Fibroblast of lung (primary cell): ENCODE measurements at regions not wholly inside any gene's neighbourhood (a gene's known extent, or its start where the extent isn't known, plus 50 kb on each side); places are given as distances from the start of the nearest gene placed in this dataset.

Experiments used
- DNase-seq, 2 donors: peaks; one replicate each; pipeline versions ENCODE4 v3.0.0 to v3.0.0-alpha.2; 2010; ENCODE audit warnings: low read depth in 2 of 2
- H2AFZ ChIP-seq: 2 replicates; pipeline ENCODE4 v1.5.1; 2012; ENCODE audit warnings: low read length, control low read depth, inconsistent platforms
- H3K27ac ChIP-seq: 2 replicates; pipeline ENCODE4 v1.5.1; 2011; ENCODE audit warnings: low read length, control low read depth; ENCODE audit not compliant: insufficient read depth
- H3K27me3 ChIP-seq: 2 replicates; pipeline ENCODE4 v1.5.1; 2011; ENCODE audit warnings: mild to moderate bottlenecking, low read length; ENCODE audit not compliant: control insufficient read depth, insufficient read depth
- H3K36me3 ChIP-seq: 2 replicates; pipeline ENCODE4 v1.5.1; 2011; ENCODE audit warnings: low read length; ENCODE audit not compliant: control insufficient read depth, insufficient read depth
- H3K4me1 ChIP-seq: 2 replicates; pipeline ENCODE4 v1.5.1; 2011; ENCODE audit warnings: low read length; ENCODE audit not compliant: control insufficient read depth, insufficient read depth; ENCODE audit errors: extremely low read depth
- H3K4me2 ChIP-seq: 2 replicates; pipeline ENCODE4 v1.5.1; 2011; ENCODE audit warnings: low read length, control low read depth; ENCODE audit not compliant: insufficient read depth; ENCODE audit errors: extremely low read depth
- H3K4me3 ChIP-seq, 4 experiments: fragments of 200-600 bp in 1 of 4; sonication (generic) in 1 of 4; replicated peaks in 1 of 4; 2 replicates each; pipeline ENCODE4 v1.5.1; 2011 to 2016; ENCODE audit warnings: low read length in 4 of 4, low read depth in 3 of 4, mild to moderate bottlenecking in 3 of 4, control low read depth in 2 of 4, inconsistent platforms in 1 of 4, mixed read lengths in 1 of 4; ENCODE audit not compliant: insufficient read depth in 1 of 4; ENCODE audit errors: control extremely low read depth in 1 of 4
- H3K79me2 ChIP-seq: 2 replicates; pipeline ENCODE4 v1.5.1; 2012; ENCODE audit warnings: mild to moderate bottlenecking, low read length, inconsistent platforms; ENCODE audit not compliant: control insufficient read depth, insufficient read depth
- H3K9ac ChIP-seq: 2 replicates; pipeline ENCODE4 v1.5.1; 2011; ENCODE audit warnings: mild to moderate bottlenecking, low read length, control low read depth; ENCODE audit not compliant: insufficient read depth
- H3K9me3 ChIP-seq: 2 replicates; pipeline ENCODE4 v1.5.1; 2012; ENCODE audit warnings: low read depth, low read length; ENCODE audit not compliant: control insufficient read depth, insufficient read depth
- H4K20me1 ChIP-seq: 2 replicates; pipeline ENCODE4 v1.5.1; 2011; ENCODE audit warnings: low read length; ENCODE audit not compliant: control insufficient read depth, insufficient read depth; ENCODE audit errors: extremely low read depth
- CTCF ChIP-seq, 2 donors: IDR thresholded peaks in 1 of 2; conservative IDR thresholded peaks in 1 of 2; 1 replicate in 1 of 2; 2 replicates in 1 of 2; pipeline ENCODE4 v1.5.1; 2011 to 2012; ENCODE audit warnings: low read length in 2 of 2, control low read depth in 1 of 2, inconsistent platforms in 1 of 2, low read depth in 1 of 2, mild to moderate bottlenecking in 1 of 2
- EZH2 ChIP-seq: IDR thresholded peaks from 2 replicates; pipeline ENCODE4 v1.5.1; 2012; ENCODE audit warnings: low read length, control low read depth, mild to moderate bottlenecking; ENCODE audit errors: missing control alignments

GRCh38 chr20:39861381-39861780, 827.7 kb downstream of the MAFB start:
- TF ChIP-seq CTCF (conservative IDR thresholded peaks at IDR 0.05 in 1 of 2, IDR thresholded peaks at IDR 0.05 in 1 of 2; ENCODE audit: low read depth in 1 of 2, low read length in 2 of 2) (no peak), EZH2 (no peak)
- Histone ChIP-seq H3K79me2 (no peaks in the 10 kb centered on the region), H3K27ac (no peak overlapping the region), H3K4me3 (no peak overlapping the region), H3K4me1 (no peaks in the 10 kb centered on the region), H3K9ac (no peak overlapping the region), H3K9me3 (no peaks in the 10 kb centered on the region), H2AFZ (no peak overlapping the region), H3K36me3 (no peaks in the 10 kb centered on the region), H3K27me3 (no peaks in the 10 kb centered on the region), H4K20me1 (no peaks in the 10 kb centered on the region), H3K4me2 (no peak overlapping the region)
- DNase-seq: no peak

GRCh38 chr20:39857835-39858234, 831.2 kb downstream of the MAFB start:
- peaks cover 9% of the 10 kb centered on the region for H3K4me1 ChIP-seq
- no peak overlapping the region for H3K4me3 ChIP-seq
- H3K9me3 ChIP-seq: no peaks in the 10 kb centered on the region

GRCh38 chr20:39857187-39857586, 831.8 kb downstream of the MAFB start:
- TF ChIP-seq CTCF (conservative IDR thresholded peaks at IDR 0.05 in 1 of 2, IDR thresholded peaks at IDR 0.05 in 1 of 2; ENCODE audit: low read depth in 1 of 2, low read length in 2 of 2) (no peak), EZH2 (no peak)
- no peaks in the 10 kb centered on the region for H3K36me3 ChIP-seq
- no peaks in the 10 kb centered on the region for H3K79me2 ChIP-seq
- H3K4me1 ChIP-seq: peaks cover 9% of the 10 kb centered on the region
- no peak overlapping the region for H3K4me2 ChIP-seq
- H3K9ac ChIP-seq: no peak overlapping the region
- H2AFZ ChIP-seq: no peak overlapping the region
- no peaks in the 10 kb centered on the region for H3K27me3 ChIP-seq
- no peak overlapping the region for H3K4me3 ChIP-seq
- no peak overlapping the region for H3K27ac ChIP-seq
- H4K20me1 ChIP-seq: no peaks in the 10 kb centered on the region
- H3K9me3 ChIP-seq: no peaks in the 10 kb centered on the region
- DNase-seq: peak in 1 of 2 donors; percentile 42

More at GRCh38 chr20:39857835-39858234, 831.2 kb downstream of the MAFB start:
- Histone ChIP-seq H3K4me2 (no peak overlapping the region), H2AFZ (no peak overlapping the region), H3K27me3 (no peaks in the 10 kb centered on the region), H4K20me1 (no peaks in the 10 kb centered on the region), H3K79me2 (no peaks in the 10 kb centered on the region), H3K36me3 (no peaks in the 10 kb centered on the region), H3K9ac (no peak overlapping the region), H3K27ac (no peak overlapping the region)
- no peak for DNase-seq
- TF ChIP-seq CTCF (conservative IDR thresholded peaks at IDR 0.05 in 1 of 2, IDR thresholded peaks at IDR 0.05 in 1 of 2; ENCODE audit: low read depth in 1 of 2, low read length in 2 of 2) (no peak), EZH2 (no peak)
